ENCODE measurements at regions not wholly inside any gene's neighbourhood (a gene's known extent, or its start where the extent isn't known, plus 50 kb on each side); places are given as distances from the start of the nearest gene placed in this dataset.

DNA sequence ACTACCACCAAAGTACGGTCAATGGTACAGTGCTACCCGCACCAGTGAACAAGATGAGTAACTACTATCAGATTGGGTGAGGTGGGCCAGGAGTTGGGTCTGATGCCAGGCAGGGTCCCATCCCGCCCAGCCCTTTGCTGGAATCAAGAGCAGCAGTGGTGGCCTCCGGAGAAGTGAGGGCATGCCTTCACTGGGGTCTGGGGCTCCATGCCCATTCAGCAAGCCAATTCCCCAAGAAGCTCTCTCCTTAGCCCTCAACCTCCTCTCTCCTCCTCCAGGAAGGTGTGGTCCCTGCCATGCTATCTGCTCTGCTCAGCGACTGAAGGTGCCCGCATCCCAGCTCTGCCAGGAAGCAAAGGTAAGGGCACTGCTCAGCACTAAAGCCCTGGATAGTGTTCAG lies 62.7 kb upstream of the CPLX2 start:
- no peak for DNase-seq (ENCODE audit: low read depth)

GRCh38 chr5:175809531-175810121 lies 61.8 kb upstream of the CPLX2 start:
- DNase-seq (ENCODE audit: low read depth): no peak

DNA sequence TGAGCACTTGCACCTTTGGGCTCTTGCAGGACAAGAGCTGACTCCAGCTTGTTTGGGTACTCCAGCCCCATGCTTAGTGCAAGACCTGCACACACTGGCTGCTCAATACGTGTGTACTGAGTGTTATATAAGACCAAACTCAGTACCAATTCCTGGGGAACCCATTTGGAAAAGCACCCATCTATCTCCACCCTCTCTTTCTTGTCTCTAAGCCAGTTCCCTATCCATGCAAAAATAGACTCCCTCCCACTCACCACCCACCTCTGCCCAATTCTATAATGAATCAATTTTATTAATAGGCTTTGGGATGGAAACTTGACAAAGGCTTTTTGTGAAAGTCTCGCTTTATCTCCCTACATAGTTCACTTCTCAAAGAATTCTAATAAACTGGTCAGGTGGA lies 60.9 kb upstream of the CPLX2 start:
- DNase-seq (ENCODE audit: low read depth): no peak

DNA sequence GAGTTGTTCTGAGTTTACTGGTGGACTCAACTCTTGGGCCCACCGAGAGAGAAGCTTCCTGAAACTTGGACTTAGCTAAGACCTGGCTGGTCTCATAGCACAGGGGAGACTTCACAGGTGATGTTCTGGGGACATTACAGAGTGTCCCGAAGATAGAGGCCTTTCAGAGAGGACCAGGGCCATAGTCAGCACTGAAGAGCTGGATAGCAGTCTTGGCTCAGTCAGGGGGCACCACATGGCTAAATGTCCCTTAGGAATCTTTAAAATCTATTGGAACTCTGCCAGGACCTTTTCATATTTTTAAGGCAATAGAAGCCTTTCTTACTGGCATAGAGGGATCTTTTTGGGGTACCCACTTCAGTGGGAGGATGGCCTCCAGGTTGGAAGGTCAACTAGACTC lies 59.8 kb upstream of the CPLX2 start:
- no peak for DNase-seq (ENCODE audit: low read depth)

DNA sequence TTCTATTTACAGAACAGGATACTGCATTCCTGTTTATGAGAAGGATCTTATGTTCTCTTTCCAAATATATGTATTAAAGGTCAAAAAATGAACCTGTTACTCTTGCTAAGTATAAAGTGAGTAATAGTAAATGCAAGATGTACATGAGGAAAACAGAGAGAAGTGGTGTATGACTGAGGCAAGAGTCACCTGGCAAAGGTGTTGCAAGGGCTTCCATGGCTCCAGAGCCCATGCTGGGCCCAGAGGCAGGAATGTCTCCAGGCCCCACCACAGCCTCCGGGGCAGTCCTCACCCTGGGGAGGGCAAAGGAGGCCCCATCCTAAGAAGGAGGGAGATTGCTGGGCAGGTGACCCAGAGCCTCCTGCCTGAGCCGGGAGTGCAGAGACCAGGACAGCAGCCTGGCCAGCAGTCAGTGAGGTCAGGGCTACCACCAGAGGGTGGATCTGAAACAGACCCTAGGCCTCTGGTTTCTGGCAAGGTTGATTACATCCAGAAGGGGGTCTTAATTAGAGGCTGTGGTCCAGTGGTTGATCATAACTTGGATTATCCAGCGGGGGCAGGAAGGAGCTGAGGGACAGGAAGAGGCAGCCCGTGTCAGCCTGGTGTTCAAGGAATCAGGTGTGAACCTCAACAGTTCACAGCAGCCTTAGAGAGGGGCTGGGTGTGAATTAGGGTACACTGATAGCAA lies 57.3 kb upstream of the CPLX2 start:
- no peak for DNase-seq (ENCODE audit: low read depth)

DNA sequence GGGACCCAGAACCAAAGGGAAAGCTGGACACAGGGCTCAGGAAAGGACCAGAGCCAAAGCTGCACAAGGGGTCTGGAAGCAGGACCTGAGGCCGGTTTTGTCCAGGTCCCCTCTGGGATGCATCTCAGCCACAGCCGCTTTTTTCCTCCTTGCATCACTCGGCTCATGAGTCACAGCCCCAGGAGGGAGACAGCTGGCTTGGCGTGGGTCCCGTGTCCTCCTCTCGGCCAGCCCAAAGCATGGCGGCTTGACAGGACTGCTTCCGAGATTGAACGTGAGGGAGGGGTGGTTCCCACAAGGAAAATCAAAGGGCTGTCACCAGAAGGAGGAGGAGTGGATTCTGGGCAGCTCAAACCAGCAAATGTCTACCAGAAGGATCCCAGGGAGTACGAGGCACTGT lies 56.7 kb upstream of the CPLX2 start:
- no peak for DNase-seq (ENCODE audit: low read depth)

GRCh38 chr5:175815126-175815913 lies 56.1 kb upstream of the CPLX2 start:
- DNase-seq (ENCODE audit: low read depth): no peak

- no peak for DNase-seq (ENCODE audit: low read depth)
These were observed 55.0 kb upstream of the CPLX2 start for GRCh38 chr5:175816348-175816747.

GRCh38 chr5:175819090-175819425 lies 52.3 kb upstream of the CPLX2 start:
- no peak for DNase-seq (ENCODE audit: low read depth)

DNA sequence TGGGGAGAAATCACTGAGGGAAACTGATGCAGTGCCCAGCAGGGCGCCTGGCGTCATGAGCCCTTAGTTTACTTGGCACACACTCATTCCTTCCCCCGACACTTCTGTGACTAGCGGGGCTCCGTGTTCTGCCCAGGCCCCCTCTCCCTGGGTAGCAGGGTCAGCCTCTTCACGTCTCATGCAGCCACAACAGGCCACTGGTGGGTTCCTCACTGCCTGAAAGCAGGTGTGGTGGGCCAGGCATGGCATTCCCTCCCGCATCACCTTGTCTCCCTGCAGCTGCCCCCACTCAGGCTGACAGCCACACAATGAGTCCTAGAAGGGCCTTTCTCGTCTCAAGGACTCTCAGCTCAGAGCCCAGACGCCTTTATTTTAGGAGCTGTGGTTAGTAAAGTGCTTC lies 51.1 kb upstream of the CPLX2 start:
- DNase-seq (ENCODE audit: low read depth): no peak

All from activated T-cell treated with anti-CD3 and anti-CD28 coated beads for 1 hour (primary cell).